Calu3 (cell line): ENCODE measurements at regions not wholly inside any gene's neighbourhood (a gene's known extent, or its start where the extent isn't known, plus 50 kb on each side); places are given as distances from the start of the nearest gene placed in this dataset.
"Not testable (repeated sequence)": the region's sequence is repeated elsewhere in the genome, so short reads cannot be mapped to it uniquely, and the experiment has no call there.

ENCODE experiments used
- BruUV-seq: library from RNA; stranded (reverse); fragments of 400-500 nt; replicated peaks from 2 replicates; lab custom pipeline; 2021; lab: Mats Ljungman, UMichigan
- CTCF ChIA-PET: fragments of 300-600 bp; sonication (Branson Sonifier 250); formaldehyde crosslinking; loops from one replicate; lab custom pipeline; 2022; ENCODE audit warnings: antibody characterized with exemption; lab: Charles Lee
- DNase-seq: peaks from one replicate; pipeline ENCODE4 v3.0.0; 2022
- H3K27ac Mint-ChIP-seq: one replicate; pipeline ENCODE4 v1.8.0; 2022; ENCODE audit warnings: mixed read lengths; ENCODE audit not compliant: unreplicated experiment
- H3K27me3 Mint-ChIP-seq: one replicate; pipeline ENCODE4 v1.8.0; 2022; ENCODE audit warnings: mixed read lengths; ENCODE audit not compliant: unreplicated experiment
- H3K36me3 Mint-ChIP-seq: one replicate; pipeline ENCODE4 v1.8.0; 2022; ENCODE audit warnings: mild to moderate bottlenecking, moderate library complexity, mixed read lengths; ENCODE audit not compliant: insufficient read depth, unreplicated experiment
- H3K4me1 Mint-ChIP-seq: one replicate; pipeline ENCODE4 v1.8.0; 2022; ENCODE audit warnings: mild to moderate bottlenecking, low read depth, mixed read lengths; ENCODE audit not compliant: unreplicated experiment
- H3K4me3 Mint-ChIP-seq: one replicate; pipeline ENCODE4 v1.8.0; 2022; ENCODE audit warnings: mild to moderate bottlenecking, low read depth, moderate library complexity, mixed read lengths; ENCODE audit not compliant: unreplicated experiment
- H3K9me3 Mint-ChIP-seq: one replicate; pipeline ENCODE4 v1.8.0; 2022; ENCODE audit warnings: low read depth, mixed read lengths; ENCODE audit not compliant: unreplicated experiment
- intact Hi-C: fragments of 100-400 bp; cut with micrococcal nuclease; formaldehyde crosslinking; loops from one replicate; pipeline ENCODE4 v1.10.0; 2022; ENCODE audit not compliant: unreplicated experiment
- TF ChIP-seq, protein P1 (sequence below): fragments of 200-600 bp; IDR thresholded peaks from one replicate; pipeline ENCODE4 v1.8.0; 2022; ENCODE audit warnings: antibody characterized with exemption; ENCODE audit not compliant: unreplicated experiment

DNA sequence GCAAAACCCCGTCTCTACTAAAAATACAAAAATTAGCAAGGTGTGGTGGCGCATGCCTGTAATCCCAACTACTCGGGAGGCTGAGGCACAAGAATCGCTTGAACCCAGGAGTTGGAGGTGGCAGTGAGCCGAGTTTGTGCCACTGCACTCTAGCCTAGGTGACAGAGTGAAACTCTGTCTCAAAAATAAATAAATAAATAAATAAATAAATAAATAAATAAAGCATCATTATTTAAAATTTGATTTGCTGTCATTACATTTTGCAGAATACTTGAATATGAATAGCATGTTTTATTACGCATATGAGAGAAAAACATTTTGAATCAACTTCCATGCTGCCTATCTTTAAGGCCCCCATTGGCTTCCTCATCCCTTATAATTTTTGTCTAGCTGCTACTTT is 53.4 kb upstream of the MED14 start:
- H3K36me3 Mint-ChIP-seq, H3K9me3 Mint-ChIP-seq, CTCF ChIA-PET, H3K27ac Mint-ChIP-seq, H3K4me3 Mint-ChIP-seq, intact Hi-C loops, BruUV-seq, H3K27me3 Mint-ChIP-seq, DNase-seq: not testable (repeated sequence)
- peaks cover 19% of the 10 kb centered on the region for H3K4me1 Mint-ChIP-seq

DNA sequence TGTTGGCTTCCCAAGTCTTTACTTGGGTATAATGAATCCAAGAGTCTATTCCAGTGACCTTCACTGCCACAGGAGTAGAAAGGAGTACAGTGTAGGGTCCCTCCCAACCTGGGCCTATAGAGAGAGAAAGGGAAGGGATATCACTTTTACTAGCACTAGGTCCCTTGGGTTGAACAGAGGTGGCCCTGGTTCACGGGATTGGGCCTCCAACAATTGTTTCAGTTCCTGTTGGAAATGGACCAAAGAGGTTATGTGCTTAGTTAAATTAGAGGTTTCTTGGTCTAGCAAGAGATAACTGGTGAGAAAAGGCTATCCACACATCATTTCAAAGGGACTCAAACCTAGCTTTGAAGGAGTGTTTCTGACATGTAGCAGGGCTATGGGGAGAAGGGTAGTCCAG is 57.1 kb upstream of the MED14 start:
- peaks cover 8% of the 10 kb centered on the region for H3K27me3 Mint-ChIP-seq
- H3K4me3 Mint-ChIP-seq: no peak overlapping the region
- peaks cover 6% of the 10 kb centered on the region for H3K36me3 Mint-ChIP-seq
- intact Hi-C loops: loop anchor here (5.0 kb wide), 1 partner anchor 55 kb away; the partner anchor contains the start of gene MED14
- H3K27ac Mint-ChIP-seq: no peak overlapping the region
- no peak for DNase-seq
- CTCF ChIA-PET: no interaction called here
- peaks cover 3% of the 10 kb centered on the region for H3K9me3 Mint-ChIP-seq
- no TSS peak for BruUV-seq
- TF ChIP-seq, protein P1, sequence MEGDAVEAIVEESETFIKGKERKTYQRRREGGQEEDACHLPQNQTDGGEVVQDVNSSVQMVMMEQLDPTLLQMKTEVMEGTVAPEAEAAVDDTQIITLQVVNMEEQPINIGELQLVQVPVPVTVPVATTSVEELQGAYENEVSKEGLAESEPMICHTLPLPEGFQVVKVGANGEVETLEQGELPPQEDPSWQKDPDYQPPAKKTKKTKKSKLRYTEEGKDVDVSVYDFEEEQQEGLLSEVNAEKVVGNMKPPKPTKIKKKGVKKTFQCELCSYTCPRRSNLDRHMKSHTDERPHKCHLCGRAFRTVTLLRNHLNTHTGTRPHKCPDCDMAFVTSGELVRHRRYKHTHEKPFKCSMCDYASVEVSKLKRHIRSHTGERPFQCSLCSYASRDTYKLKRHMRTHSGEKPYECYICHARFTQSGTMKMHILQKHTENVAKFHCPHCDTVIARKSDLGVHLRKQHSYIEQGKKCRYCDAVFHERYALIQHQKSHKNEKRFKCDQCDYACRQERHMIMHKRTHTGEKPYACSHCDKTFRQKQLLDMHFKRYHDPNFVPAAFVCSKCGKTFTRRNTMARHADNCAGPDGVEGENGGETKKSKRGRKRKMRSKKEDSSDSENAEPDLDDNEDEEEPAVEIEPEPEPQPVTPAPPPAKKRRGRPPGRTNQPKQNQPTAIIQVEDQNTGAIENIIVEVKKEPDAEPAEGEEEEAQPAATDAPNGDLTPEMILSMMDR: no peak
- peaks cover 9% of the 10 kb centered on the region for H3K4me1 Mint-ChIP-seq

DNA sequence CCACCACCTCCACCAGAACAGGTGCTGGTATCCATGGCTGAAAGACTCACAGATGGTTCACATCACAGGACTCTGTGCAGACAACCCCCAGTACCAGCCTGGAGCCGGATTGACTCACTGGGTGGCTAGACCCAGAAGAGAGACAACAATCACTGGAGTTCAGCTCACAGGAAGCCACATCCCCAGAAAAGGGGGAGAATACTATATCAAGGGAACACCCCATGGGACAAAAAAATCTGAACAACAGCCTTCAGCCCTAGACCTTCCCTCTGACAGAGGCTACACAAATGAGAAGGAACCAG is 59.4 kb upstream of the MED14 start:
- BruUV-seq, H3K4me1 Mint-ChIP-seq, DNase-seq, H3K36me3 Mint-ChIP-seq, H3K9me3 Mint-ChIP-seq: not testable (repeated sequence)
- H3K4me3 Mint-ChIP-seq: peak overlapping the region; percentile 62
- intact Hi-C loops: loop anchor here (2.0 to 5.0 kb wide), 2 partner anchors 57 to 144 kb away; partner anchors contain the start of gene MED14
- H3K27ac Mint-ChIP-seq: peak overlapping the region; percentile 87
- peaks cover 26% of the 10 kb centered on the region for H3K27me3 Mint-ChIP-seq
- CTCF ChIA-PET: interaction anchor here (1.4 to 1.6 kb wide), 3 partner anchors 10 to 143 kb away, joined by 4 to 15 read pairs (median 5); no protein-coding TSS in a partner anchor

DNA sequence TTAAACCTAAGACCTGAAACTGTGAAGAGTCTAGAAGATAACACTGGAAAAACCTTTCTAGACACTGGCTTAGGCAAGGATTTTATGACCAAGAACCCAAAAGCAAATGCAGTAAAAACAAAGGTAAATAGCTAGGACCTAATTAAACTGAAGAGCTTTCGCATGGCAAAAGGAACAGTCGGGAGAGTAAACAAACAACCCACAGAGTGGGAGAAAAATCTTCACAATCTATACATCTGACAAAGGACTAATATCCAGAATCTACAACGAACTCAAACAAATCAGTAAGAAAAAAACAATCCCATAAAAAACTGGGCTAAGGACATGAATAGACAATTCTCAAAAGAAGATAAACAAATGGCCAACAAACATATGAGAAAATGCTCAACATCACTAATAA is 64.4 kb upstream of the MED14 start:
- H3K27ac Mint-ChIP-seq, H3K4me3 Mint-ChIP-seq, DNase-seq, CTCF ChIA-PET, H3K4me1 Mint-ChIP-seq, BruUV-seq, H3K36me3 Mint-ChIP-seq, intact Hi-C loops, H3K9me3 Mint-ChIP-seq: not testable (repeated sequence)
- peaks cover 38% of the 10 kb centered on the region for H3K27me3 Mint-ChIP-seq

DNA sequence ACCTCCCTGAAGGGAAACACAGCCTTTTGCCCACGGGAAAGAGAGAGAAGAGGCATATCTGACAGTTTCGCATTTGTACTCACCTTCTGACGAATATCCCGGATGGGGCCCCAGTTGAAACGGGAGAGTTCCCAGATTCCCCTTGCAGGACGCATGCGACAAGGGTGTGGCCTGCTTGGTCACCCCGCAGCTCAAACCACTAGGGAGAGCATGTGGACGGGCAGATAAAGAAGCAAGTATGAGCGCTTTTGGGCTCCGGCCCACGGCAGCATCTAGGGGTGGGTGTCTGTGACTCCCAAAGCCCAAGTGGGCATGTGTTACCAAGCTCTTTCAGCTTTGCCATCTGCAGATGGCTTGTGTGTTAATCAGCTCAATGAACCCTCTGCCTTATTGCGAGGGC is 70.1 kb upstream of the MED14 start:
- no TSS peak for BruUV-seq
- no peak overlapping the region for H3K27ac Mint-ChIP-seq

More for the DNA sequence above, 70.1 kb upstream of the MED14 start:
- no peak for DNase-seq
- intact Hi-C loops: no loop called here
- CTCF ChIA-PET: no interaction called here
- H3K36me3 Mint-ChIP-seq: no peaks in the 10 kb centered on the region
- TF ChIP-seq, protein P1: no peak
- no peak overlapping the region for H3K4me3 Mint-ChIP-seq
- no peaks in the 10 kb centered on the region for H3K9me3 Mint-ChIP-seq
- H3K27me3 Mint-ChIP-seq: peaks cover 10% of the 10 kb centered on the region
- H3K4me1 Mint-ChIP-seq: peaks cover 8% of the 10 kb centered on the region
